AG08396 (cell line): ENCODE measurements at regions not wholly inside any gene's neighbourhood (a gene's known extent, or its start where the extent isn't known, plus 50 kb on each side); places are given as distances from the start of the nearest gene placed in this dataset.

ENCODE experiments used
- DNase-seq: peaks from one replicate; pipeline ENCODE4 v3.0.0; 2012; ENCODE audit warnings: low spot score, mixed read lengths

- DNase-seq, result no peak
These were observed 739.6 kb upstream of the TBX3 start for GRCh38 chr12:115423546-115423987.

DNA sequence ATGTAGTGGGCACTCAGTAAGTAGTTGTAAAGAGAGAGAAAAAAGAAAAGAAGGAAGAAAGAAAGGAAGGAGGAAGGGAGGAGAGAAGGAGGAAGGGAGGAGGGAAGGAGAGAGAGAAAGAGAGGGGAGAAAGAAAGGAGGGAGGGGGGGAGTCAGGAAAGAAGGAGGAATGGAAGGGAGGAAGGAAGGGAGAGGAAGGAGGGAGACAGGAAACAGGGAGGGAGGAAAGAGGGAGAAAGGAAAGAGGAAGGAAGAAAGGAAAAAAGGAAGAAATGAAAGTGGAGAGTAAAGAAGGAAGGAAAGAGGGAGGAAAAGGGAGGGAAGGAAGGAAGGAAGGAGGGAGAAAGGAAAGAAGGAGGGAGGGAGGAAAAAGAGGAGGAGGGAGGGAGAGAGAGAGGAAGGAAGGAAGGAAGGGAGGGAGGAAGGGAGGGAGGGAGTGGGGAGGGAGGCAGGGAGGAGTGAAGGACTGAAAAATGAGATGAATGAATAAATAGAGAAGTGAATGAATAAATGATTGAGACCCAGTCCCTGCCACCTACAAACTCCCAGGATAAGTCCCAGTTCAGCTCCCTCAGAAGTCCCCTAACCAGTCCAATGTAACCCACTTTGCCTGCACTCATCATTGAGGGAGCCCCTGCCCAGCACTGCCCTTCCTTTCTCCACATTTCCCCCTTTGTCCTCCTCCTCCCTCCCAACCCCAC, 739.0 kb upstream of the TBX3 start:
- DNase-seq, result no peak

GRCh38 chr12:115421796-115422709, 738.1 kb upstream of the TBX3 start:
- no peak for DNase-seq

GRCh38 chr12:115421350-115421749, 737.4 kb upstream of the TBX3 start:
- DNase-seq, result no peak

DNA sequence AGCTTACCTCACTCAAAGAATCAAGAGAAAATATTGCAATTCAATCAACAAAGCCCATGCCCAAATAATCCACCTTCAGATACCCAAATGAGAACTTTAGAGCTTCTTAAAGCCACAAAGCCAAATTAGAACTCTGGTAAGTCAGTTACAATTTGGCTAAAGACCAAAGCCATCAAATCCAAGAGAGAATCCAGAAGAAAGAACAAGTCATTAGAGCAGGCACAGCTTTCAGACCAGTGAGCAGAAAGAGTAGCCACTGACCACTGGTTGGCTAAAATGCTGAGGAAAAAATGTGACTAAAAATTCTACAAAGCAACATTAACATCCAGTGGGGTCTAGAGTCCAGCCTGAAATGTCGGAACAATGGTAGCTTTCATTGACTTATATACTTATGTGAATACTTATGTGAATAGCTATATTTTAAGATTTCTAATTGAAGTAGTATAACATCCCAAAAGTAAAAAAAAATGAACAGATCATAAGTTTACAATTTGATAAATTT, 735.2 kb upstream of the TBX3 start:
- DNase-seq, result no peak

DNA sequence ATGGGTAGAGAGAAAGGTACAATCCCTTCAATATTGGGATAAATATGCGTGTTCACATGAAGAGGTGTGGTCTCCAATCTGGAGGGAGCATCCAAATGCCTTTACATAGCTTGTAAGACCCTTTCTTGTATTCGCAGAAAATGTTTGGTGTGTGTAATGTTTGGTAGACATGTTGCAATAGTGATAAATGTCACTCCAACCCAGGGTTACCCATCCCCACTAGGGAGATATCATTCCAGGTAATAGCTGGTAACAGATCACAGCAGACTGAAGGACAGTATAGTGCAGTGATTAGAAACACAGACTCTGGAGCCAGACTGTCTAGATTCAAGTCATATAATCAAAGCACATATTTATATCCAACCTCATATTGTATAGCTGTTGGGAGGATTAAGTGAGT, 733.6 kb upstream of the TBX3 start:
- no peak for DNase-seq

DNA sequence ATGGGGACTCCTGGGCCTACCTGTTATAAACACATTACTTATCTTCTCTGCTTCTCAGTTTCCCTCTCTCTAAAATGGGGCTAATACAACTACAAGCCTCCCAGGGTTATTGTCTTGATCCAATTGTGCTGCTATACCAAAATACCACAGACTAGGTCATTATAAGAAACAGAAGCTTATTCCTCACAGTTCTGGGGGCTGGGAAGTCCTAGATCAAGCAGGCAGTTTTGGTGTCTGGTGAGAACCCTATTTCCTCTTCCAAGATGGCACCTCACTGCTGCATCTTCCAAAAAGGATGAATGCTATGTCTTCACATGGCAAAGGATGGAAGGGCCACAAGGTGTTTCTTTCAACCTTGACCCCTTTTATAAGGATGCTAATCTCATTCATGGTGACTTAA, 732.9 kb upstream of the TBX3 start:
- no peak for DNase-seq

DNA sequence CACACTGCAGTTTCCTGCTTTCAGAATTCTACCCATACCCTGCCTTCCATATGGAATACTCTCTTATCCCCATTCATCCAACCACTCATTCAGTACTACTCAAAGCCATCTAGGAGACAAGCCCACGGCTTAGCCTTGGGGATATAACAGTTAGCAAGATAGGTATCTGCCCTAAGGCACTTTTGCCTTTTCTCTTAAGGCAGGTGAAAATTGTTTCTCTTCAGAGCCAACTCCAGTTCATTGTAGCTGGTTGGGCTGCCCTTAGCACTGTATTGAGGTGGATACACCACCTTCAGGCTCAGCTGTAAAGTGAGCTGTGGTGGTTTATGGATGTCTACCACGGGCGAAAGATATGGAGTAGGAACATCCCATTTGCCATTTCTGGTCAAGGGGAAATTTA, 729.7 kb upstream of the TBX3 start:
- no peak for DNase-seq

DNA sequence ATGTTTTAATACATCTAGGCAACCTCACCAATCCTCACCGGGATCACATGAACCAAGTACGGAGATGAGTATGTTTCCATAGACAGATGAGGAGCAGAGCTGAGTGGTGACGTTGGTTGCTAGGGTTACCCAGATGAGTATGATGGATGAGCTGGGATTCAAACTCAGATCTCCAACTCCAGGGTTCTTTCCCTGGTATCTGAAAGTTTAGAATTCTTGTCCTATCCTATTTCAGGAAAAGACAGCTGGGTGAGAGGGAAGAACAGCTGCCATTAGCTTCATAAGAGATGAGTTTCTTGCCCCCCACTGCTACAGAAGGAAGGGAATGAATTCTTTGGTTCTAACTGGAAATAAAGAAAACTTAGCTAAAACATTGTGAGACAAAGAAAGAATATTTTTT, 728.9 kb upstream of the TBX3 start:
- no peak for DNase-seq

DNA sequence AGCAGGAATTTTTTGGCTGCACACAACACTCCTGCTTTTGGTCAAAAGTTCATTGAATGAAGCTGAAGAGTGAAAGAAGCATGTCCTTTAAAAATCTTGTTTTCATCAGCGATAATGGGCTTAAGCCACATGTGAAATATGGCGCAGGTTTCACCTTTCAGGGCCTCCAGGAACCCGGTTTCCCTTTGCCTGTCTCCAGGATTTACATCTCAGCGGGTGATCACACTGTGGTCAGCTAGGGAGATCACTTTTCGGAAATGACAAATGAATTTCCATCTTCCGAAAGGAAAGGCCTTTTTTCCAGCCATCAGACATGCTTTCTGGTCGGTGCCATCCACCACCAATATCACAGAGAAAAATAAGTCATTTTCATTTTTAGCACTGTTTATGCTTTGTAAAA, 727.1 kb upstream of the TBX3 start:
- no peak for DNase-seq

- DNase-seq, result no peak
These were observed 724.7 kb upstream of the TBX3 start for GRCh38 chr12:115408642-115409041.

DNA sequence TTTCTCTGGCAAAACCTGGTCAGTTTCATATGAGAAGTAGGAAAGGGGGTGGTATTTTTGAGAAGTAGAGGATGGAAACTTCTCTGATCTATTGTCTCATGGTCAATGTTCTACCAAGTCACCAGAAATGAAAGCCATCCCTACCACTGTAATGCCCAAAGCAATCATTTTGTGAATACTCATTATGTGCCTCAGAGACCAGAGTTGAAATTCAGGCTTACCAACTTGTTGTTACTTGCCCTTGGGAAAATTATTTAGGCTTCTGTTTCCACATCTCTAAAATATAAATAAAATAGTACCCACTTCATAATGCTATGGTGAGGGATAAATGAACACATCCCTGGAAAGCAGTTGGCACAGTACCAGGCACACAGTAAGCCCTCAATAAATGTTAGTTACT, 723.7 kb upstream of the TBX3 start:
- DNase-seq, result no peak

DNA sequence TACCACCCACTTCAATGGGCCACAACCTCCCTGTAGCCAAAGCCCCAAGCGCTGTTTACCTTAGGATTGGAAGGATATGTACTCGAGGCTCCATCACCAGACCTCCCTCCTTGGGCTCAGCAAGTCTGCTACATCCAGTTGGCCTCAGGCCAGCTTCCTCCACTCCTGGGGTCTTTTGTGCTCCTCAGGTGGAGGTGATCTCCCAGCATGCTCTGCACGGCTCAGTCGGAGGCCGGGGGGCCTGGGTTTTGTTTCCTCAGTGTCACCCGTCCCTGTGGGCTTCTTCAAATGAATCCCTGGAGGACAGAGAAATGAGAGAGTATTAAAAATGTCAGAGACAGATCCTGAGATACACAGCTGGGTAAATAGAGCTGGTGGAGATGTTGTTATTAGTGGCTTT, 723.1 kb upstream of the TBX3 start:
- DNase-seq, result no peak

DNA sequence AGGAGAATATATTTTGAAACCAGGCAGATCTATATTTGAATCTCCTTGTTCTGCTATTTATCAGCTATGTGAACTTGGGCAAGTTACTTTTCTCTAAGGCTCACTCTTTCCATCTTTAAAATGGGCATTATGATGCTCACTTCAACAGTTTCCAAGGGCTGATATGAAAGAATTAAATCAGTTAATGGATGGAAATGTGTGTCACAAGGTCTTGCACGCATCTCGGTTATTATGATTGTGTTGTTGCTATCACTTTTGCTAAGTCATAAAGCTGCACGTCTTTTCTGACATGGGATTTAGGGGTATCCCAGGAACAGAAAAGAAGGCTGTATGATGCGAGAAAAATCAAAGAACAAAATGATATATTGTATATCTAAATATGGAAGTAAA, 721.5 kb upstream of the TBX3 start:
- no peak for DNase-seq

GRCh38 chr12:115404761-115405470, 720.9 kb upstream of the TBX3 start:
- DNase-seq, result peak; percentile 53

DNA sequence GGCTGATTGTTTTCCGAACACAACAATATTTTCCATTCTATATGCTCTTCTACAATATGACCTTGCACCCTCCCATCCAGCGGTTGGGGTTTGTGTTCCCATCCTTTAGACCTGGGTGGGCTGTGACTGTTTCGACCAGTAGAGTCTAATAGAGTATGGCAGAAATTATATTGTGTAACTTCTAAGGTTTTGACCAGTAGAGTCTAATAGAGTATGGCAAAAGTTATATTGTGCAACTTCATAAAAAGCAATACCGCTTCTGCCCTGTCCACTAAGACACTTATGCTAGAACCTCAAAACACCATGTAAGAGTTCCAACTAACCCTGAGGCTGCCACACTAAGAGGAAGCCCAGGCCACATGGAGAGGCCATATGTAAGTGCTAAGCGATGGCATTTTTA, 719.7 kb upstream of the TBX3 start:
- no peak for DNase-seq

DNA sequence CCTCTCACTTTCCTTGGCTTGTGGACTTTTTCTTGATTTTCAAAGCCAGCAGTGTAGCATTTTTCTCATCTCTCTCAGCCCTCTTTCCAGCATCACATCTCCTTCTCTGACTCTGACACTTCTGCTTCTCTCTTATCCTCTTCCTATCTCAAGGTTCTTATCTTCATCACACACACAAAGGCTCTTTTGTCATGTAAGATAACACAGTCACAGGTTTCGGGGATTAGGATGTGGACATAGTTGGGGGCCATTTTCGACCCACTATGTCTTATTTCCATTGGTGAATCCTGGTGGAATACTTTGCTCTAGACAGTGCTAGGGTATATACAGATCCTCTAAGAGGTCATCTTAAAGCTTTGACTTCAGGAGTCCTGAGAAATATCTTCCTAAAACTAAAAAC, 719.3 kb upstream of the TBX3 start:
- DNase-seq, result no peak

- no peak for DNase-seq
These were observed 718.6 kb upstream of the TBX3 start for GRCh38 chr12:115402443-115403180.

- DNase-seq, result no peak
These were observed 717.8 kb upstream of the TBX3 start for GRCh38 chr12:115401761-115402160.

DNA sequence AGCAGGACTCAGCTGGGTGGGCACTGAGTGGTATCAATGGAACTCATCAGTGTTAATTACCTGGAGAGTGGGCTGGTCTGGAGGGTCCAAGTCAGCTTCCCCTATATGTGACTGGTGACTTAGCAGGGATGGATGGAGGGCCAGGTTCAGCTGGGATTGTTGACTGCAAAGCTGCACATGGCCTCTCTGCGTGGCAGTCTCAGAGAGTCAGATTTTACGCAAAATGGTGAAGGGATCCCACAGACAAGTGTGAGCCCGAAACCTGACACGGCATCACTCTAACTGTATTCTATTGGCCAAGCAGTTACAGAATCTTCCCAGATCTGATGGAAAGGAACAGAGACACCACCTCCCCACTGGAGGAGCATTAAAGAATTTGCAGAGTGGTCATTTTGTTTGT, 716.0 kb upstream of the TBX3 start:
- no peak for DNase-seq

DNA sequence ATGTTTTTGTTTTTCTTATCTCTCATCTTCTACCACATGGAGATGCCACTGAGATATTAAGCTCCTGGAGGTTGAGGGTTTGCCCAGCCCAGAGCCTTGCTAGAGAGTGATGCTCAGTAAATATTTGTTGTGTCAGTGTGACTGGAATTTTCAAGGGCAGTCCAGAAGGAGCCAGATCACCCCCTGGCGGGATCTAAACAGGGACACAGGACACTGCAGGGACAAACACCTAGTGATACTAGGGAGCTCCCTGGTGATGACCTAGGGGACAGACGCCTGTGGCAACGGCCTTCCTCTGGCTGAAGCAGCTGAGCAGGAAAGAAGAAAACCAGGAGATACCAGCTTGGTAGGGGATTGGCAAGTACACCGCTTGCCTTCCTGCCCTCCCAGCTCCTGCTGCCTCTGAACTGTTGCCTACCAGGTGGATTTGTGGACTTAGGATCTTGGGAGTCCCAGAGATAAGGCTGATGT, 714.4 kb upstream of the TBX3 start:
- no peak for DNase-seq

GRCh38 chr12:115396567-115396966, 712.6 kb upstream of the TBX3 start:
- DNase-seq, result no peak
